ENCODE measurements at regions not wholly inside any gene's neighbourhood (a gene's known extent, or its start where the extent isn't known, plus 50 kb on each side); places are given as distances from the start of the nearest gene placed in this dataset.

GRCh38 chr3:117762621-117763037 lies 1053.0 kb downstream of the TUSC7 start:
- DNase-seq (ENCODE audit: low read depth), result no peak

- DNase-seq (ENCODE audit: low read depth), result no peak
Measured at GRCh38 chr3:117763561-117763960, 1054.0 kb downstream of the TUSC7 start.

GRCh38 chr3:117768581-117768980 lies 1059.0 kb downstream of the TUSC7 start:
- no peak for DNase-seq (ENCODE audit: low read depth)

- DNase-seq (ENCODE audit: low read depth), result no peak
Measured at GRCh38 chr3:117774130-117774529, 1064.6 kb downstream of the TUSC7 start.

- peak; percentile 3 for DNase-seq (ENCODE audit: low read depth)
Measured at GRCh38 chr3:117786349-117786748, 1076.8 kb downstream of the TUSC7 start.

GRCh38 chr3:117788061-117788460 lies 1078.5 kb downstream of the TUSC7 start:
- DNase-seq (ENCODE audit: low read depth), result peak; percentile 65

GRCh38 chr3:117788506-117788905 lies 1078.9 kb downstream of the TUSC7 start:
- DNase-seq (ENCODE audit: low read depth), result no peak

GRCh38 chr3:117790235-117790987 lies 1080.8 kb downstream of the TUSC7 start:
- DNase-seq (ENCODE audit: low read depth), result peak; percentile 18

GRCh38 chr3:117793622-117794265 lies 1084.2 kb downstream of the TUSC7 start:
- no peak for DNase-seq (ENCODE audit: low read depth)

GRCh38 chr3:117798221-117798620 lies 1088.6 kb downstream of the TUSC7 start:
- no peak for DNase-seq (ENCODE audit: low read depth)

GRCh38 chr3:117798687-117799386 lies 1089.3 kb downstream of the TUSC7 start:
- DNase-seq (ENCODE audit: low read depth), result no peak

GRCh38 chr3:117799387-117799735 lies 1089.8 kb downstream of the TUSC7 start:
- no peak for DNase-seq (ENCODE audit: low read depth)

- no peak for DNase-seq (ENCODE audit: low read depth)
Measured at GRCh38 chr3:117801912-117802239, 1092.3 kb downstream of the TUSC7 start.

- DNase-seq (ENCODE audit: low read depth), result no peak
Measured at GRCh38 chr3:117809186-117810081, 1099.9 kb downstream of the TUSC7 start.

- no peak for DNase-seq (ENCODE audit: low read depth)
Measured at GRCh38 chr3:117811786-117812185, 1102.2 kb downstream of the TUSC7 start.

GRCh38 chr3:117814975-117815374 lies 1105.4 kb downstream of the TUSC7 start:
- peak; percentile 6 for DNase-seq (ENCODE audit: low read depth)

GRCh38 chr3:117817103-117817502 lies 1107.5 kb downstream of the TUSC7 start:
- no peak for DNase-seq (ENCODE audit: low read depth)

- no peak for DNase-seq (ENCODE audit: low read depth)
Measured at GRCh38 chr3:117818592-117818991, 1109.0 kb downstream of the TUSC7 start.

GRCh38 chr3:117820658-117821299 lies 1111.2 kb downstream of the TUSC7 start:
- DNase-seq (ENCODE audit: low read depth), result peak; percentile 34

- no peak for DNase-seq (ENCODE audit: low read depth)
Measured at GRCh38 chr3:117822416-117822815, 1112.8 kb downstream of the TUSC7 start.

- no peak for DNase-seq (ENCODE audit: low read depth)
Measured at GRCh38 chr3:117836296-117836695, 1126.7 kb downstream of the TUSC7 start.

- no peak for DNase-seq (ENCODE audit: low read depth)
Measured at GRCh38 chr3:117837391-117837790, 1127.8 kb downstream of the TUSC7 start.
